Colonic mucosa (tissue), 4 donors: ENCODE measurements at regions not wholly inside any gene's neighbourhood (a gene's known extent, or its start where the extent isn't known, plus 50 kb on each side); places are given as distances from the start of the nearest gene placed in this dataset.

Experiments used
- DNase-seq: peaks from one replicate; pipeline ENCODE4 v3.0.0-alpha.2; 2020
- H3K27ac ChIP-seq: fragments of 200-600 bp; one replicate; pipeline ENCODE4 v1.8.0; 2021
- H3K27me3 ChIP-seq: fragments of 200-600 bp; one replicate; pipeline ENCODE4 v1.8.0; 2021
- H3K36me3 ChIP-seq: fragments of 200-600 bp; one replicate; pipeline ENCODE4 v1.8.0; 2021
- H3K4me1 ChIP-seq: fragments of 200-600 bp; one replicate; pipeline ENCODE4 v1.8.0; 2021; ENCODE audit warnings: mild to moderate bottlenecking
- H3K4me3 ChIP-seq: fragments of 200-600 bp; one replicate; pipeline ENCODE4 v1.8.0; 2021
- H3K9ac ChIP-seq, 2 donors: one replicate each; pipeline ENCODE4 v1.7.0; 2013; ENCODE audit warnings: control low read depth in 2 of 2, low read depth in 2 of 2, low read length in 2 of 2
- H3K9me3 ChIP-seq: fragments of 200-600 bp; one replicate; pipeline ENCODE4 v1.8.0; 2021
- intact Hi-C: fragments of 100-400 bp; cut with DNase I; formaldehyde crosslinking; loops from one replicate; pipeline ENCODE4 v1.14.1; 2022
- TF ChIP-seq, protein P1 (sequence below): fragments of 200-600 bp; IDR thresholded peaks from one replicate; pipeline ENCODE4 v1.8.0; 2022; ENCODE audit warnings: antibody characterized with exemption, mild to moderate bottlenecking
- donor health status: healthy.
- donor health status: DM: no; HTN: no; CAD: no.
- donor health status: DM: no; HTN: no; CAD: no.

GRCh38 chr20:39607141-39607540 is 645.0 kb downstream of the DHX35 start:
- H3K36me3 ChIP-seq: no peaks in the 10 kb centered on the region
- H3K9ac ChIP-seq: no peak overlapping the region
- no peak overlapping the region for H3K4me3 ChIP-seq
- H3K9me3 ChIP-seq: no peaks in the 10 kb centered on the region
- intact Hi-C loops: no loop called here
- no peak for DNase-seq
- TF ChIP-seq, protein P1, sequence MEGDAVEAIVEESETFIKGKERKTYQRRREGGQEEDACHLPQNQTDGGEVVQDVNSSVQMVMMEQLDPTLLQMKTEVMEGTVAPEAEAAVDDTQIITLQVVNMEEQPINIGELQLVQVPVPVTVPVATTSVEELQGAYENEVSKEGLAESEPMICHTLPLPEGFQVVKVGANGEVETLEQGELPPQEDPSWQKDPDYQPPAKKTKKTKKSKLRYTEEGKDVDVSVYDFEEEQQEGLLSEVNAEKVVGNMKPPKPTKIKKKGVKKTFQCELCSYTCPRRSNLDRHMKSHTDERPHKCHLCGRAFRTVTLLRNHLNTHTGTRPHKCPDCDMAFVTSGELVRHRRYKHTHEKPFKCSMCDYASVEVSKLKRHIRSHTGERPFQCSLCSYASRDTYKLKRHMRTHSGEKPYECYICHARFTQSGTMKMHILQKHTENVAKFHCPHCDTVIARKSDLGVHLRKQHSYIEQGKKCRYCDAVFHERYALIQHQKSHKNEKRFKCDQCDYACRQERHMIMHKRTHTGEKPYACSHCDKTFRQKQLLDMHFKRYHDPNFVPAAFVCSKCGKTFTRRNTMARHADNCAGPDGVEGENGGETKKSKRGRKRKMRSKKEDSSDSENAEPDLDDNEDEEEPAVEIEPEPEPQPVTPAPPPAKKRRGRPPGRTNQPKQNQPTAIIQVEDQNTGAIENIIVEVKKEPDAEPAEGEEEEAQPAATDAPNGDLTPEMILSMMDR: no peak
- no peaks in the 10 kb centered on the region for H3K4me1 ChIP-seq
- H3K27ac ChIP-seq: no peak overlapping the region
- H3K27me3 ChIP-seq: no peaks in the 10 kb centered on the region

DNA sequence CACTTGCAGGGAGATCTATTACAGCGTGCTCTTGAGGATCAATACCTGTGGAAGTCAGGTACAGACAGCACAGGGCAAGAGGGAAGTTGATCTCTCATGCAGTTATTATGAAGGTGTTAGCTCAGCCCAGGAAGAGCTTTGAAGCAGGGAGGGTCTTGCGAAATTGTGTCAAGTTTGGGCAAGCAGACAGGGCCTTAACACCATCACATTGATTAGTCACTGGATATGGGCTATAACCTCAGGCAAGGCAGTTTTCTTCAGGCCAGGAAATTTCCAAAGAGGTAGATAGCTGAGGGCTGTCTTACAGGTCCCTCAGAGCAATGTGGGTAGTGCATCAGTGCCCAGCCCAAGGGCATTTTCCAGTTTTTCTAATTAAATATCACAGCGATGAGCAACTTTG is 643.8 kb downstream of the DHX35 start:
- intact Hi-C loops: no loop called here

DNA sequence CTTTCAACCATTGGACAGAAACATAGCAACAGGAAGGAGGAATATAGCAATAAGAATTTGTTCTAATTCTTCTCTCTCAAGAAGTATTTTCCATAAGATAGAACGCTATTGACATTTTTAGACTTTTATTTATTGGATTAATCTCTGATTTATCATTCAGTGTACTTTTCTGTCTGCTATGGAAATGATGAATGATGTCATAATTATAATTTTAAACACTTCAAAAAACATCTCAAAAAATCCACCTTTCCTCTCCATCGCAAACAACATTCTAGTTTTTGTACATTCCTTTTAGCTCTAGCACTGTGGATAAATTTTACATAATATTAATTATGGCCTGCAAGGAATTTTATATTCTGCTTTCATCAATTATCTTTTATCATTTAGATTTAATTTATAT is 643.2 kb downstream of the DHX35 start:
- TF ChIP-seq, protein P1: no peak
- DNase-seq: no peak
- no peak overlapping the region for H3K4me3 ChIP-seq
- no peaks in the 10 kb centered on the region for H3K36me3 ChIP-seq
- intact Hi-C loops: no loop called here
- H3K9ac ChIP-seq: no peak overlapping the region
- H3K9me3 ChIP-seq: no peaks in the 10 kb centered on the region
- no peak overlapping the region for H3K27ac ChIP-seq
- H3K27me3 ChIP-seq: no peaks in the 10 kb centered on the region
- H3K4me1 ChIP-seq: no peaks in the 10 kb centered on the region

More for the DNA sequence above, 643.8 kb downstream of the DHX35 start:
- H3K27me3 ChIP-seq: no peaks in the 10 kb centered on the region
- no peaks in the 10 kb centered on the region for H3K9me3 ChIP-seq
- TF ChIP-seq, protein P1: no peak
- no peak overlapping the region for H3K9ac ChIP-seq
- no peaks in the 10 kb centered on the region for H3K4me1 ChIP-seq
- DNase-seq: no peak
- H3K27ac ChIP-seq: no peak overlapping the region
- H3K36me3 ChIP-seq: no peaks in the 10 kb centered on the region
- no peak overlapping the region for H3K4me3 ChIP-seq

DNA sequence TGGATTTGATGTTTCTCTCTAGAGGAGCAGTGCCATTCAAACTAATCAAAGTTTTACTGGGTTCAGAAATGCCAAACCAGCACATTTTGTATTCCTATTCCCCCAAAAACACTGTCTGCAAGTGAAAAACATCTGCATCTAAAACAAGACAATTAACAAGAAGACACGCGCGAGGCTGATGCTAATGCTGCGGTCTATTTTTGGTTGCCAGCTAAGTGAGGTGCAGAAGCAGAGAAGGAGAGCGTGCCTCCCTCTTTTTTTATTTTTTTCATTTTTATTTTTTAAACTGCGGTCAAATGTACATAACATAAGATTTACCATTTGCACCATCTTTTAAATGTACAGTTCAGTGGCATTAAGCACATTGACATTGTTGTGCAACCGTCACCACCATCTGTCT is 641.1 kb downstream of the DHX35 start:
- DNase-seq: no peak
- Histone ChIP-seq H3K9me3 (no peaks in the 10 kb centered on the region), H3K36me3 (no peaks in the 10 kb centered on the region), H3K27me3 (no peaks in the 10 kb centered on the region), H3K27ac (no peak overlapping the region), H3K4me1 (no peaks in the 10 kb centered on the region), H3K9ac (no peak overlapping the region), H3K4me3 (no peak overlapping the region)
- intact Hi-C loops: no loop called here
- TF ChIP-seq, protein P1: no peak

DNA sequence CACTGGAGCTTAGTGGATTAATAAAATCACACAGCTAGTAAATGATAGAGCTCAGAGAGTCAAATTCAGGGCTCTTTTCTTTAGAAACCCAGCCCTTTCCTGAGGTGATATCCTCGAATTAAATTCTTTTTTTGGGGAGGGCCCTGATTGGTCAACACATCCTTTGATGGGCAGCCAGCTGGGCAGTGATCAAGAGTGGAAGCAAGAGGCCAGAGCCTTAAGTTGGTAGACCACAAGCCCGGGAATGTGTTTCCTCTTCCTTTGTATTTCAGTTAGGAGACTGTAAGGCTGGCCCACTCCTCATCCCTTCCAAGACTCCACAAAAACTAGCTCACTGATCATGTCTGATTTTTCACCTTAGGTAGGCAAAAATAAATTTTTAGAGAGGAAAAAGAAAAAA is 640.5 kb downstream of the DHX35 start:
- no peak for DNase-seq
- Histone ChIP-seq H3K27ac (no peak overlapping the region), H3K4me1 (no peaks in the 10 kb centered on the region), H3K9me3 (no peaks in the 10 kb centered on the region), H3K27me3 (no peaks in the 10 kb centered on the region), H3K36me3 (no peaks in the 10 kb centered on the region), H3K9ac (no peak overlapping the region), H3K4me3 (no peak overlapping the region)
- TF ChIP-seq, protein P1: no peak
- intact Hi-C loops: no loop called here

DNA sequence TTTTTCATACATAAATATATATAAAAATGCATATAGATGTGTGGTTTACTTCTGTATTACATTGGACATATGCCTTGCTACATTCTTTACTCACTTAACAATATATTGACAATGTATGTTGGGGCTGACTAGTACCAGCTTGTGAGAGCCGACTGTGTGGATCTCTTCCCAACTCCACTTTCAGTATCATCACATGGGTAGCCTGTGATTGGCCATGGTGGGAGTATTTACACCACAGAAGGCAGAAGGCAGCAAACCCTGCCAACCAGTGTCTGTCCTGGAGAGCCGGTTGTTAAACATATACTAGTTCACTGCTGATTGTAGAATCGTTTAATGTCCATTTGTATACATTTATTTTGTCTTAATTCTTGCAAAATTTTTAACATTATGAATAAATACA is 638.7 kb downstream of the DHX35 start:
- no peak for DNase-seq
- Histone ChIP-seq H3K36me3 (no peaks in the 10 kb centered on the region), H3K4me1 (no peaks in the 10 kb centered on the region), H3K9me3 (no peaks in the 10 kb centered on the region), H3K4me3 (no peak overlapping the region), H3K27ac (no peak overlapping the region), H3K9ac (no peak overlapping the region), H3K27me3 (no peaks in the 10 kb centered on the region)
- intact Hi-C loops: no loop called here
- TF ChIP-seq, protein P1: no peak
